ENCODE measurements at regions not wholly inside any gene's neighbourhood (a gene's known extent, or its start where the extent isn't known, plus 50 kb on each side); places are given as distances from the start of the nearest gene placed in this dataset.

- no peak for TF ChIP-seq POLR2AphosphoS5 (IDR thresholded peaks at IDR 0.05; ENCODE audit: low read depth, low read length)
- no peak for TF ChIP-seq POLR2A (IDR thresholded peaks at IDR 0.05; ENCODE audit: low read depth, low read length)
- no peak for TF ChIP-seq PAX5 (IDR thresholded peaks at IDR 0.05; ENCODE audit: insufficient read depth, low read length, severe bottlenecking)
- no peak for TF ChIP-seq TAF1 (IDR thresholded peaks at IDR 0.05; ENCODE audit: low read depth, low read length)
Measured at GRCh38 chr2:235371018-235371417, 122.8 kb upstream of the AGAP1 start.

Data from GM12891 (cell line).